ENCODE measurements at regions not wholly inside any gene's neighbourhood (a gene's known extent, or its start where the extent isn't known, plus 50 kb on each side); places are given as distances from the start of the nearest gene placed in this dataset.
A peak's percentile ranks its signal among the peaks of the same experiment; 100 is the strongest.

DNA sequence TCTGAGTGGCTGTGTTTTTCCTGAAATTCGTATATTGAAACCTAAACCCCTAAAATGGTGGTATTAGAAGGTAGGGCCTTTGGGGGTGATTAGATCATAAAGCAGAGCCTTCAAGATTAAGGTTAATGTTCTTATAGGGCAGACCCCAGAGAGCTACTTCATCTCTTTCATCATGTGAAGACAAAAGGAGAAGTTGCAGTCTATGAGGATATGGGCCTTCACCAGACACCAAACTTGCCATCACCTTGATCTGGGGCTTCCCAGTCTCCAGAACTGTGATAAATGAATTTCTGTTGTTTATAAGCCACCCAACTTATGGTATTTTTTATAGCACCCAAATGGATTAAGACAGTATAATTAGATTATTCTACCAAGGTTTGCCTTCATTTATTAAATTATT lies 275.0 kb upstream of the ATP2B1 start:
- POLR2A ChIA-PET (ENCODE audit: low non-redundant PET), result no interaction called here
- DNase-seq (ENCODE audit: low spot score), result no peak
- TF ChIP-seq, protein P1, sequence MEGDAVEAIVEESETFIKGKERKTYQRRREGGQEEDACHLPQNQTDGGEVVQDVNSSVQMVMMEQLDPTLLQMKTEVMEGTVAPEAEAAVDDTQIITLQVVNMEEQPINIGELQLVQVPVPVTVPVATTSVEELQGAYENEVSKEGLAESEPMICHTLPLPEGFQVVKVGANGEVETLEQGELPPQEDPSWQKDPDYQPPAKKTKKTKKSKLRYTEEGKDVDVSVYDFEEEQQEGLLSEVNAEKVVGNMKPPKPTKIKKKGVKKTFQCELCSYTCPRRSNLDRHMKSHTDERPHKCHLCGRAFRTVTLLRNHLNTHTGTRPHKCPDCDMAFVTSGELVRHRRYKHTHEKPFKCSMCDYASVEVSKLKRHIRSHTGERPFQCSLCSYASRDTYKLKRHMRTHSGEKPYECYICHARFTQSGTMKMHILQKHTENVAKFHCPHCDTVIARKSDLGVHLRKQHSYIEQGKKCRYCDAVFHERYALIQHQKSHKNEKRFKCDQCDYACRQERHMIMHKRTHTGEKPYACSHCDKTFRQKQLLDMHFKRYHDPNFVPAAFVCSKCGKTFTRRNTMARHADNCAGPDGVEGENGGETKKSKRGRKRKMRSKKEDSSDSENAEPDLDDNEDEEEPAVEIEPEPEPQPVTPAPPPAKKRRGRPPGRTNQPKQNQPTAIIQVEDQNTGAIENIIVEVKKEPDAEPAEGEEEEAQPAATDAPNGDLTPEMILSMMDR (conservative IDR thresholded peaks at IDR 0.05; ENCODE audit: low read depth), result no peak
- CTCF ChIA-PET, result no interaction called here
- no peak overlapping the region for H3K27ac ChIP-seq

DNA sequence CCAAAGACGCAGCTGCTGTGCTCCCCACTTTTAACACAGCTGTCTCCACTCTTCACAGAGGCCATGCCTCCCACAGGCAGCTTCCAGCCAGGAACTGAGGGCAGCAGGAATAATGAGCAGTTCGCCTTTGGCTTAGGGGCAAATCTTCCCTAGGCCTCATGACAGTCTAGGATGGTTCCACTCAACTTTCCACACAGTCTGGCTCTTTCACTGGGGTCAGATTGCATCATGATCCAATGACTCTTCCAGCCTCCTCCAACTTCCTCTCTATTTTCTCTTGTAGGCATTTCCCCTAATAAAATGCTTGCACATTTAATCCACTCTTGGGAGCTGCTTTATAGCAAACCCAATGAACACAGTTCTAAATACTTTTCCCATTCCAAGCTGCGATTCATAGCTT lies 271.6 kb upstream of the ATP2B1 start:
- no peak overlapping the region for H3K27ac ChIP-seq
- POLR2A ChIA-PET (ENCODE audit: low non-redundant PET), result no interaction called here
- peak; percentile 8 for DNase-seq (ENCODE audit: low spot score)
- TF ChIP-seq, protein P1 (conservative IDR thresholded peaks at IDR 0.05; ENCODE audit: low read depth), result no peak
- CTCF ChIA-PET, result no interaction called here

DNA sequence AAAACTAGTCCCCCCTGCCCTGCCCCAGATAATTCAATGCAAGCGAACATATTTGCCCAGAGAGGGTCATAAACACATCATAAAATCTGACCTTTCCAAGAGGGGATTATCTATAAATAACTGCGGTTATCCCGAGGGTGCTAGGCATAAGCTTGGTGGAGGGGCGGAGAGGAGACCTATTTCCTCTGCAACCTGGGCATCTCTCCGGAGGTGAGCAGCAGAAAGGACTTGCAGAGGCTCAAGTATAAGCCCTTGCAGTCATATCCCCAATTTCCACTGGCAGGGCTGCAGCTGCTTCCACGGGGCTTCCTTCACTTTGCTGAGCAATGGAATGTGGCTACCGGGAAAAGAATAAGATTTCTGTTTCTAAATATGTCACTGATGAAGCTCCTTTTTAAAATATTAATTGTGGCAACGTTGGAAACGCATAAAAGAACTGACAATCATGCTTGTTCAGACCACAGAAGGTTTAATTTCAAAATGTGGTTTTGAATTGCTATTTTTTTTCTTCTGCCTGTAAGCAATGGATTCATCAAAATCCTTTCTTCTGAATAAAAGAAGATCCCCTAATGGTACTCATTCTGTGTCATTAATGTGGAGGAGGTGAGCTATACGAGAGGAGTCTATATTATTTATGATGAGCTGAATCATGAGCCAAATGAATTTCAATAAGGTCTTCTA lies 268.9 kb upstream of the ATP2B1 start:
- TF ChIP-seq, protein P1 (conservative IDR thresholded peaks at IDR 0.05; ENCODE audit: low read depth), result no peak

DNA sequence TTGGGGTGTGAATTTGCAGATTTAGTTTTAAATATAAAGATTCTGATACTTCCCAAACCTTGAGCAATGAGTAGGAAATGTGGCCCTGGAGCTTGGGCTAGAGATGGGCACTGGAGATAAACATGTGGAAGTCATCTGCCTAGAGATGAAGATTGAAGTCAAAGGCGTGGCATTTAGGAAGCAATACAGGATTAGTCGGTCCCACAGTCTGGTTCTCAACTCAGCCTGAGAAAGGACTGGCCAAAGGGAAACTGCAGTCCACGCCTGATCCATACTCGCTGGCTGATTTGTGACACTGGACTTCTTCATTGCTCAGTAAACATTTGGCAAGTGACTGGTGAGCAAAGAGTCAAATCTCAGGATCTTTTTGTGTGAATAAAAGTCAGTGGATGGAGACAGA lies 268.2 kb upstream of the ATP2B1 start:
- ChIA-PET CTCF (no interaction called here), POLR2A (ENCODE audit: low non-redundant PET) (no interaction called here)
- TF ChIP-seq, protein P1 (conservative IDR thresholded peaks at IDR 0.05; ENCODE audit: low read depth), result no peak
- H3K27ac ChIP-seq, result no peak overlapping the region
- no peak for DNase-seq (ENCODE audit: low spot score)

More for the DNA sequence above, 268.9 kb upstream of the ATP2B1 start:
- POLR2A ChIA-PET (ENCODE audit: low non-redundant PET), result no interaction called here
- no peak for DNase-seq (ENCODE audit: low spot score)
- no peak overlapping the region for H3K27ac ChIP-seq
- CTCF ChIA-PET, result no interaction called here

DNA sequence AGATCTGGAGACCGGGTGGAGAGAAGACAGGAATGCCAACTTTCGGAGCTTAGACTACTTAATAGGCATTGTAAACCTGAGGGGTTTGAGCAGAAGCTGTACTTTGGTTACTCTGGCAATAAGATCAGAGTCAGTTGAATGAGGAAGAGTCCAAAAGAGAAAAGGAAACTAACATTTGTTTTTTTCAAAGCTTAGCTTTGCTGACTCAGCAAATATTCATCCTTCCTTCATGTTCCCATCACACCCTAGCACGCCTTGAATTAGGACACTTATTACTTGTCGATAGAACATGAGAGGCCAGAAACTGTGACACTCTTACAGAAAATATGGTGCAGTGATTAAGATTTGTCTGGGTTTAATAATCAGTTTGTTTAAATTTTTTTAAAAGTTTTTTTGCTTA lies 266.9 kb upstream of the ATP2B1 start:
- DNase-seq (ENCODE audit: low spot score), result no peak
- CTCF ChIA-PET, result no interaction called here
- no peak overlapping the region for H3K27ac ChIP-seq
- POLR2A ChIA-PET (ENCODE audit: low non-redundant PET), result no interaction called here
- TF ChIP-seq, protein P1 (conservative IDR thresholded peaks at IDR 0.05; ENCODE audit: low read depth), result no peak

DNA sequence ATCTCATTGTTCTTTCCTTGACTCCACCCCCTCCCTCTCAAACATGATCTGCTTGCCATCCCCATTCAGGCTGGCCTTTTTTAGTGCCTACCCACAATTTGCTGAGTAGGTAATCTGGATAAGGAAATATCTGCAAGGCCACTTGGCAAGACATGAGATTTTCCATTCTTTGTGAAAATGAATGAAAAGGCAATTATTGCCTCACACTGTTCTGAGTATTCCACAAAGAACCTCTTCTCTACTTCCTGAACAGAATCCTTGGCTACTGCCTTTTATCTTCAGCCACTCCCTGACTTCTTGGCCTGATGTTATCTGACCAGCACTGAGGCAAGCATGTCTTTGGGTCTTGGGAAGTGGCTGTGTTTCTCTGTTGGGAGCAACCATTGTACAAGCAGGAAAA lies 263.2 kb upstream of the ATP2B1 start:
- ChIA-PET POLR2A (ENCODE audit: low non-redundant PET) (no interaction called here), CTCF (no interaction called here)
- DNase-seq (ENCODE audit: low spot score), result no peak
- H3K27ac ChIP-seq, result no peak overlapping the region
- TF ChIP-seq, protein P1 (conservative IDR thresholded peaks at IDR 0.05; ENCODE audit: low read depth), result no peak
